GM12878 (cell line): ENCODE measurements at regions not wholly inside any gene's neighbourhood (a gene's known extent, or its start where the extent isn't known, plus 50 kb on each side); places are given as distances from the start of the nearest gene placed in this dataset.

Source experiments
- BCL3 ChIP-seq: IDR thresholded peaks from 2 replicates; pipeline ENCODE4 v1.6.1; 2011; ENCODE audit warnings: borderline replicate concordance, low read depth, mild to moderate bottlenecking, moderate library complexity, low read length; ENCODE audit not compliant: insufficient read depth, poor library complexity, severe bottlenecking
- CTCF ChIP-seq, 3 experiments: IDR thresholded peaks in 2 of 3; conservative IDR thresholded peaks in 1 of 3; 2 replicates each; pipeline ENCODE4 v1.5.1; 2011; ENCODE audit warnings: low read depth in 3 of 3, low read length in 3 of 3, mild to moderate bottlenecking in 3 of 3, control low read depth in 2 of 3, moderate library complexity in 2 of 3, inconsistent platforms in 1 of 3, mixed read lengths in 1 of 3; ENCODE audit not compliant: control insufficient read depth in 2 of 3, insufficient read depth in 1 of 3; ENCODE audit errors: extremely low read depth in 1 of 3
- DPF2 ChIP-seq: fragments of 450-650 bp; IDR thresholded peaks from 2 replicates; pipeline ENCODE4 v1.6.1; 2017; ENCODE audit warnings: mild to moderate bottlenecking
- ELK1 ChIP-seq: IDR thresholded peaks from 2 replicates; pipeline ENCODE4 v1.6.1; 2012; ENCODE audit warnings: low read depth, low read length, improper control_type of control experiment
- GABPA ChIP-seq: IDR thresholded peaks from 2 replicates; pipeline ENCODE4 v1.6.1; 2014; ENCODE audit warnings: antibody characterized with exemption, low read depth, mild to moderate bottlenecking, inconsistent platforms
- HDAC2 ChIP-seq: fragments of 200-600 bp; sonication (generic); IDR thresholded peaks from 2 replicates; pipeline ENCODE4 v1.6.1; 2017
- IRF3 ChIP-seq: fragments of 450-650 bp; IDR thresholded peaks from 2 replicates; pipeline ENCODE4 v1.6.1; 2014; ENCODE audit warnings: mild to moderate bottlenecking
- IRF4 ChIP-seq: IDR thresholded peaks from 2 replicates; pipeline ENCODE4 v1.6.1; 2011; ENCODE audit warnings: low read depth, low read length
- POLR2A ChIP-seq: IDR thresholded peaks from 2 replicates; pipeline ENCODE4 v1.6.1; 2011; ENCODE audit warnings: low read depth, mild to moderate bottlenecking, low read length
- POLR2AphosphoS5 ChIP-seq: IDR thresholded peaks from 2 replicates; pipeline ENCODE4 v1.6.1; 2011; ENCODE audit warnings: mild to moderate bottlenecking, low read length, inconsistent platforms
- RELA ChIP-seq: fragments of 450-650 bp; IDR thresholded peaks from 2 replicates; pipeline ENCODE4 v1.8.0; 2014; ENCODE audit warnings: borderline replicate concordance; ENCODE audit not compliant: partially characterized antibody
- SREBF1 ChIP-seq: IDR thresholded peaks from 2 replicates; pipeline ENCODE4 v1.6.1; 2012; ENCODE audit warnings: mild to moderate bottlenecking, low read length
- TCF12 ChIP-seq: IDR thresholded peaks from 2 replicates; pipeline ENCODE4 v1.6.1; 2011; ENCODE audit warnings: low read depth, mild to moderate bottlenecking, low read length

GRCh38 chr1:222252788-222253187 lies 295.1 kb downstream of the HHIPL2 start:
- no peak for TF ChIP-seq HDAC2
- TF ChIP-seq POLR2AphosphoS5 = no peak
- TF ChIP-seq ELK1 = no peak
- TF ChIP-seq CTCF (IDR thresholded peaks at IDR 0.05 in 2 of 3, conservative IDR thresholded peaks at IDR 0.05 in 1 of 3; ENCODE audit: control insufficient read depth in 2 of 3, extremely low read depth in 1 of 3, insufficient read depth in 1 of 3, low read depth in 3 of 3, low read length in 3 of 3) = no peak
- no peak for TF ChIP-seq GABPA
- TF ChIP-seq TCF12 = no peak
- TF ChIP-seq IRF4 = no peak
- no peak for TF ChIP-seq DPF2
- TF ChIP-seq IRF3 = no peak
- no peak for TF ChIP-seq SREBF1
- no peak for TF ChIP-seq BCL3
- TF ChIP-seq POLR2A = no peak
- TF ChIP-seq RELA = no peak
